GM18505 (cell line): ENCODE measurements at regions not wholly inside any gene's neighbourhood (a gene's known extent, or its start where the extent isn't known, plus 50 kb on each side); places are given as distances from the start of the nearest gene placed in this dataset.
"Not testable (repeated sequence)": the region's sequence is repeated elsewhere in the genome, so short reads cannot be mapped to it uniquely, and the experiment has no call there.

Source experiments
- ATAC-seq: cut with Tn5 transposase; IDR thresholded peaks from one replicate; pipeline ENCODE4 v1.9.1; 2021; ENCODE audit not compliant: unreplicated experiment
- POLR2A ChIP-seq: IDR thresholded peaks from 4 replicates; pipeline ENCODE4 v1.6.1; 2011; ENCODE audit warnings: borderline replicate concordance; ENCODE audit not compliant: insufficient read depth, insufficient read length; ENCODE audit errors: extremely low read depth

GRCh38 chr12:86723326-86723725 is 467.1 kb upstream of the MGAT4C start:
- no peak for TF ChIP-seq POLR2A
- no peak for ATAC-seq

GRCh38 chr12:86721713-86722397 is 465.7 kb upstream of the MGAT4C start:
- ATAC-seq: no peak
- TF ChIP-seq POLR2A: no peak

GRCh38 chr12:86719381-86719780 is 463.2 kb upstream of the MGAT4C start:
- no peak for ATAC-seq
- no peak for TF ChIP-seq POLR2A

GRCh38 chr12:86713121-86713520 is 456.9 kb upstream of the MGAT4C start:
- no peak for TF ChIP-seq POLR2A
- no peak for ATAC-seq

- ATAC-seq: no peak
These were observed 456.2 kb upstream of the MGAT4C start for GRCh38 chr12:86712425-86712843.

GRCh38 chr12:86711731-86712130 is 455.5 kb upstream of the MGAT4C start:
- ATAC-seq: no peak

More at GRCh38 chr12:86712425-86712843, 456.2 kb upstream of the MGAT4C start:
- no peak for TF ChIP-seq POLR2A

GRCh38 chr12:86710109-86710508 is 453.9 kb upstream of the MGAT4C start:
- no peak for ATAC-seq
- no peak for TF ChIP-seq POLR2A

More at GRCh38 chr12:86711731-86712130, 455.5 kb upstream of the MGAT4C start:
- TF ChIP-seq POLR2A: no peak

- ATAC-seq: not testable (repeated sequence)
These were observed 452.8 kb upstream of the MGAT4C start for GRCh38 chr12:86709017-86709416.

- no peak for ATAC-seq
- no peak for TF ChIP-seq POLR2A
These were observed 442.4 kb upstream of the MGAT4C start for GRCh38 chr12:86698641-86698980.

- no peak for ATAC-seq
- TF ChIP-seq POLR2A: no peak
These were observed 441.9 kb upstream of the MGAT4C start for GRCh38 chr12:86697916-86698640.

- ATAC-seq: no peak
- TF ChIP-seq POLR2A: no peak
These were observed 427.5 kb upstream of the MGAT4C start for GRCh38 chr12:86683568-86684304.

- no peak for TF ChIP-seq POLR2A
- no peak for ATAC-seq
These were observed 424.9 kb upstream of the MGAT4C start for GRCh38 chr12:86681060-86681459.

- ATAC-seq: no peak
- no peak for TF ChIP-seq POLR2A
These were observed 419.0 kb upstream of the MGAT4C start for GRCh38 chr12:86675197-86675596.

GRCh38 chr12:86670986-86671385 is 414.8 kb upstream of the MGAT4C start:
- no peak for ATAC-seq
- TF ChIP-seq POLR2A: no peak
